ENCODE measurements at regions not wholly inside any gene's neighbourhood (a gene's known extent, or its start where the extent isn't known, plus 50 kb on each side); places are given as distances from the start of the nearest gene placed in this dataset.

- no peak for TF ChIP-seq CTCF (IDR thresholded peaks at IDR 0.05)
- TF ChIP-seq ZFX (IDR thresholded peaks at IDR 0.05; ENCODE audit: borderline replicate concordance), result no peak
These were observed 1783.6 kb upstream of the FLRT2 start for GRCh38 chr14:83746336-83746735.

Data from 22Rv1 (cell line).